Stimulated activated CD8-positive, alpha-beta memory T cell treated with anti-CD3 and anti-CD28 coated beads, Interleukin-2, amount 100 ng/mL, for 1 hour (primary cell): ENCODE measurements at regions not wholly inside any gene's neighbourhood (a gene's known extent, or its start where the extent isn't known, plus 50 kb on each side); places are given as distances from the start of the nearest gene placed in this dataset.
"Not testable (repeated sequence)": the region's sequence is repeated elsewhere in the genome, so short reads cannot be mapped to it uniquely, and the experiment has no call there.

Experiments used
- DNase-seq, 2 donors: peaks; one replicate each; pipeline ENCODE4 v3.0.0-alpha.2; 2020; ENCODE audit warnings: low read depth in 2 of 2

DNA sequence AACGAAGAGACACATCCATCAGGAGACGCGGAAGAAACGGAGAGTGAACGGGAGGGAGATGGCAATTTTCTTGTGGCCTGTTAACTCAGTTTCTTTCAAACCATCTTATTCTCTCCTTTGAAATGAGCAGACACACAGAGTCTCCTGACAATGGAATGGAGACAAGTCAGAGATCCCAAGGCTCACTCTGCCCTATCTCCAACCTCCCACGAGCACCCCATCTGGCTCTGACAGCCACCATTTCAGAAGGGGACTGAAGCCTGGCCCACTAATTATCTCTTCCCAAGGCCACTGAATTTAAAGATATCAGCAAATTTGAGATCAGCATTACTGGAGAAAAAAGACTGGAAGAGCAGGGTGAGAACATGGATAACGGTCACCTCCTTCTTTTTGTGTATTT lies 215.6 kb downstream of the DHX15 start:
- DNase-seq, result no peak

DNA sequence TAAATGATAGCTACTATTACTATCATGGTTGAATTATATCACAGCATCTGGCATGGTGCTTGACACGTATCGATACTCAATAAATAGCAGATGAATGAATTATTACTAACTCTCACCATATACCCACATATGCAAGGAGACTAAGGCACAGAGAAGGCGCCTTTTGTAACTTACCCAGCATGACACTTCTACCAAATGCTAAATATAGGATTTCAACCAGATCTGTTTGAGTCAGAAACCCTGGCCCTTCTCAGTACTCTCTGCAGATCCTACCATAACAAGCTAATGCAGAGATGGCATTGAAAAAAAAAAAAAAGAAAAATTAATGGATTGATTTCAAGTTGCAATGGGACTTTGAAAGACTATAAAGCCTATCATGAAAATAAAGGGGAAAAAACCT lies 219.5 kb downstream of the DHX15 start:
- no peak for DNase-seq

- DNase-seq, result no peak
Observed at GRCh38 chr4:24364249-24364648, 220.1 kb downstream of the DHX15 start.

DNA sequence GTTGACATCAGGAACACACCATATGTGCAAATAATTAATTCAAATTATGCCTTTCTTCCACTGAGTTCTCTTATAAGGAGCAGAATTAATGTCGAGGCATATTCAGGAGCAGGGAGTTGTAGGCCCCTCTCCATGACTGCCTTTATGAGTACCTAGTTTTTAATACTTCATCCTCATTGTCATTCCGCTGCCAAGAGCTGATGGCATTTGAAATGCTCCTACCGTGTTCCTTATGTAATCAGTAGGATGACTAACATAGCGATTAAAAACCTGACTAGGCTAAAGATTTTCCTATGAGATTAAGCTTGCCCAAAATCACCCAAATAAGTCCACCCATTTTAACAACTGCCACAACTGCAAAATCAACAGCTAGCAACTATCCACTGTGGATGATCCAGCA lies 220.6 kb downstream of the DHX15 start:
- DNase-seq, result no peak

DNA sequence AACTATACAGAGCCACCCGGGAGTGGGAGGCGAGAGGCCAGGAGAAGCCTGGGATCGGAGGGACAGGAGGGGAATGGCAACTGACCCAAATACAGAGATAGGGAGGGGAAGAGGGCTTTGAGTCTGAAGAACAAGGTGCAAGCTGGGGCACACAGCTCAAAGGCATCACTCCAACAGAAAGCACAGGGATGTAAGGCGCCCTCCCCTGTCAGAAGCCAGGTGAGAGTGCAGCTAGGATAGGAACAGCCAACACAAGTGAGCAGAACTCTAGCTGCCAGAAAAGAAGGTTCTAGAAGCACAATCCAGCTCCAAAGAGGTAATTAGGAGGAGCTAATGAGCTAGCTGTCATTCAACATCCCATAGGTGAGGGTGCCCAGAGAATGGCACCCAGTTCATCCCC lies 232.2 kb downstream of the DHX15 start:
- no peak for DNase-seq

GRCh38 chr4:24349168-24349996 lies 235.0 kb downstream of the DHX15 start:
- not testable (repeated sequence) for DNase-seq

GRCh38 chr4:24339260-24339659 lies 245.1 kb downstream of the DHX15 start:
- no peak for DNase-seq

- no peak for DNase-seq
Observed at GRCh38 chr4:24337451-24338190, 246.7 kb downstream of the DHX15 start.

DNA sequence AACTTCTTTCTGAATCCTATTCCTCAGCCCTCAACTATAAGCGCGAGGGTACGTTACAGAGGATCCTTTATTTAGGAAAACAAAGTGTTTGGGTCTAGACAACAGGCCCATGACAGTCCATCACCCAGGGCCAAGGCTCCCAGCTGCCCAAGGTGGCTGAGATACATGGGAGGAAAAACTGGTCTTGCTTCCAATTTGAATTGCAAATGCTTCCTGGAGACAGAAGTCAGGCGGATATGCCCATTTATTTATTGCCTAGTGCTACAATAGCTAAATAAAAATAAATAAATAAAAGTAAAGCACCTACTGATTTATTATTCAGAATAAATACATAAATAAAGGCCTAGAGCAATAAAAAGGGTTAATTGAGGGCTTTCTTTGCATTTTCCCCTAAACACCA lies 248.7 kb downstream of the DHX15 start:
- no peak for DNase-seq

GRCh38 chr4:24334906-24335305 lies 249.4 kb downstream of the DHX15 start:
- no peak for DNase-seq

GRCh38 chr4:24330573-24330972 lies 253.8 kb downstream of the DHX15 start:
- no peak for DNase-seq

- DNase-seq, result no peak
Observed at GRCh38 chr4:24330172-24330571, 254.2 kb downstream of the DHX15 start.

DNA sequence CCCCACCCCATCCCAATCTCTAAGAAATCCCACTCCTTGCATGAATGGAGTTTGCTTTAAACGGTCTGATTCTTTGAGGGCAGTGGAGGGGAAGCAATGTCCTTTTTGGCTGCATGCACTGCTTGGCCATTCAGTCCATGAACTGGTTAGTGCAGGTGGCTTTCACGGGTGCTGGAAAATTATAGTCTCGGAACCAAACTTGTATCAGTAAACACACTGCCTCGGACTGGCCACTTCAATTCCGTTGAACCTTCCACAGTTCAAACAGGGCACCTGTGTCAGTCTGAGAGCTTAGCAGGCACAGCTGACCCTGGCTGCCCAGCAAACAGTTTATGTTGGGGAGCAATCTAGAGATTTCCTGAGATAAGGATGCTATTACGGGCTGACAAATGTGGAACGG lies 255.6 kb downstream of the DHX15 start:
- no peak for DNase-seq

- no peak for DNase-seq
Observed at GRCh38 chr4:24328310-24328709, 256.0 kb downstream of the DHX15 start.

DNA sequence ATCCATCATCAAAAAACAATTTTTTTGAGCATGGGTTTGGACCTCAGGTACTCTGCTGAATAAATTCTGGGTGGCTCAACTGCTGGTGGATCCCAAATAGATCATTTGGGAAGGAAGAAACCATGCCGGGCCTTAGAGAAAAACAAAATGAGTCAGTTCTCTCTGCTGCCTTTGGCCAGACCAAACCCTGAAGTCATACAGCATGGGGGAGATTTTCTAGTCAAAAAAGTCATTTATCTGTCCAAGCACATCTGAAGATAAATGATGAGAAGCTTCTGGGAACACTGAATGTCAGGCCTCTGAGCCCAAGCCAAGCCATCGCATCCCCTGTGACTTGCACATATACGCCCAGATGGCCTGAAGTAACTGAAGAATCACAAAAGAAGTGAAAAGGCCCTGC lies 261.4 kb downstream of the DHX15 start:
- no peak for DNase-seq

GRCh38 chr4:24322511-24322910 lies 261.8 kb downstream of the DHX15 start:
- no peak for DNase-seq

GRCh38 chr4:24321616-24322015 lies 262.7 kb downstream of the DHX15 start:
- no peak for DNase-seq

DNA sequence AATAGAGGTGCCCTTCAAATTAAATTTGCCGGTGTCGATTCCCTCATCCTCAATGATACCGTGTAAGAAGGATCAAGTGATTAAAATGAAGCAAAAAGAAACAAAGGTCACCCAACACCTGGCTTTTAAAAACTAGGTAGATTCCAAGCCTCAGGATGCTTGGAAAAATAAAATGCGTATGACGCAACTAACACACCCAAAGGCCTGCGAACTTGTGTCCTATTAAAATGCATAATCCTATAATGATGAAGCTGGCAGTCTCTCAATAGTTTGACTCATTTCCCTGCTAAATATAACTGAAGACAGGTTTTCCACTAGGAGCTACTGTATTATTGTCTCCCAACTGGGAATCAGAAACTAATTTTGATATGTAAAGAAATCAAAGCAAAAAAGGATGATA lies 263.2 kb downstream of the DHX15 start:
- DNase-seq, result no peak

DNA sequence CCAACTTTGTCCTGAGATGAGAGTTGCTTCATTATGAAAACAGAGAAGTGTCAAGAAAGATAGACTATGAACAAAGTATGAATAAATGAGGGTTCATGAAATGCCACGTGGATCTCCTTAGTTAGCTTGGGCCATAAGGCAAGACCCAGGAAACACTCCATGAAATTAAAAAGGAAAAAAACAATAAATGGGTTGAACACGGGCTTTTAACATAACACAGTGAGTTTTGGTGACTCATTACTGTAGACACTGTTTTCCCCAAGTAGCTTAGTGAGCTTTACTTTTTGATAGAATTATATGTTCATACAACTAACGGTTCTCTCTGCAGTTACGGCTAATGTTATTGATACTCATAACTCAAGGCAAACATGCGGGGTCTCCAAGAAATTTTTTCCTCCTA lies 265.0 kb downstream of the DHX15 start:
- DNase-seq, result no peak

DNA sequence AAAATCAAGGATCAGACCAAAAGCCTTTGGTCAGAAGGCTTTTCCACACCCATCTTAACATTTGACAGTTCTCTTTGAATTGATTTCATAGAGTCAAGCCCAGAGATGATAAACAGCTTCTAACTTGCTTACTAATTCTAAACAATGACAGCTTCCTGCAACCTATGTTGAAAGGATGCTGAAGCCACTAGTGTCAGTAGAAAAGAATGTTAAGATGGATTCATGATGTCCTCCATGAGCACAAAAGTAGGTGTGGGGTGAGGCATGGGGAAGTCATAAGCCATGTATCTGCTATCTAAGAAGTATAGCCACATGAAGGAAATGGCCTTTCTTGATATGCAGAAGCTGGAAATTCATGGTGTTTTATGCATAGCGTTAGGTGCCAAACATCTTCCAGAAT lies 269.3 kb downstream of the DHX15 start:
- DNase-seq, result no peak

DNA sequence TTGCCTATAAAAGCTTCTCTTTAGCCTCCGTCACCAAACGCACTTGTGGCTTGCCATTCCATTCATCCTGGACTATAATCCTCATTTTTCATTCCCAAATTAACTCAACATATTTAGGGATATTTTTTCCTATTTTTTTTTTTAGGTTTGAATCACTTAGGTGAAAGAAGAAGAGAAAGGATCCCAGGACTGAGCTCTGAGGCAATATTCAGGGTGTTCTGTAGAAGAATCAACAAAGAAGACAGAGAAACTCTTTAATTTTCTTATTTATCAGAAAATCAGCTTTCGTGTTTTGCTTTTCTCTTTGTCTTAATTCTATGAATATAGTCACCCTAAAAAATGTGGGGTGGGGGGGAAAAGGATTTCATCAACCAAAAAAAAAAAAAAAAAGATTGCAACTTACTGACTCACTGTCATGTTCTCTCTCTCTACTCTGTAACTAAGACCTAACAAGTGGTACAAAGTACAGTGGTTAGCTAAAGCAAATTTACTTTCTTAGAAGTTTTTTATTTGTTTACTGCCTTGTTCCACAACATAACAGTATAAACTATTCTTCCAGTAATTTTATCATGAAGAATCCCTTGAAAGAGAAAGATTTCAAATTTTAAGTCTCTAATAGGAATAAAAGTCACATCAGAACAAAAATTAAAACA lies 272.0 kb downstream of the DHX15 start:
- no peak for DNase-seq

DNA sequence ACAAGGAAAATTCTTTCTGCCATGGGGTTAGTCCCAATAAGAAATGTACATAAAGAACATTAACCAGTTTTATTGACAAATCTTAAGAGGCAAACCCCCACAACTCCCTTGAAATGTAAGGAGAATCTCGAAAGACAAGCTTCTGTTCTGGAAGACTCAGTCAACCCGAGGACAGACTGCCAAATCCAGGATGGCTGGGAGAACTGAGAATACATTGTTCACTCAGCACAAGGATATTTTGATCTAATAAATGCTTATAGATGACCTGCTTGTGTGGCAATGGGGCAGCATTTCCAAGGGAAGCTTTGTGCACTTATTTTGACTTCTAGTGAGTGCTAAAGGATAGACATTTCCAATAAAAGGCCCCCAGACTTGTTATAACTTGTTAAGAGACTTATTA lies 280.4 kb downstream of the DHX15 start:
- DNase-seq, result no peak

DNA sequence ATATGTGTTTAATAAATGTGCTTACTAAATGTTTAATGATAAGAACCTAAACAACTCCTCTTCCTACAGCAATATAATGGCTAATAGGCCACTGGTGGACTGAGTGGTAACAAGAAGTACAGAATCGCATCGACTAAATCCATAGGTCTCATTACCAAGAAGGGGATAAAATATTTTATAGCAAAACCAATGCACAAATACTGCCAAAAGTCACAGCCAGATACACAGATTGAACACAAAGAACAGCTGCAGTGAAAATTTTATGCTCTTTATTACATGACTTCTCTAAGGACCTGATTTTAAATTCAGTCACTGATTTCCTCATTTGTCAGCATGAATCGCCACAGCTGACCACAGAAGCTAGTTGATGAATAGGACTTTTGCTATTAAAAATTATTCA lies 285.4 kb downstream of the DHX15 start:
- no peak for DNase-seq
